ENCODE measurements at regions not wholly inside any gene's neighbourhood (a gene's known extent, or its start where the extent isn't known, plus 50 kb on each side); places are given as distances from the start of the nearest gene placed in this dataset.

GRCh38 chr5:57396701-57397100, 85.9 kb downstream of the ACTBL2 start:
- H3K9me3 Mint-ChIP-seq, result peaks cover 0 to 6% (median 2%) of the 10 kb centered on the region in 7 donors
- no peaks in the 10 kb centered on the region for H3K27me3 Mint-ChIP-seq (ENCODE audit: low read depth in 3 of 3)

DNA sequence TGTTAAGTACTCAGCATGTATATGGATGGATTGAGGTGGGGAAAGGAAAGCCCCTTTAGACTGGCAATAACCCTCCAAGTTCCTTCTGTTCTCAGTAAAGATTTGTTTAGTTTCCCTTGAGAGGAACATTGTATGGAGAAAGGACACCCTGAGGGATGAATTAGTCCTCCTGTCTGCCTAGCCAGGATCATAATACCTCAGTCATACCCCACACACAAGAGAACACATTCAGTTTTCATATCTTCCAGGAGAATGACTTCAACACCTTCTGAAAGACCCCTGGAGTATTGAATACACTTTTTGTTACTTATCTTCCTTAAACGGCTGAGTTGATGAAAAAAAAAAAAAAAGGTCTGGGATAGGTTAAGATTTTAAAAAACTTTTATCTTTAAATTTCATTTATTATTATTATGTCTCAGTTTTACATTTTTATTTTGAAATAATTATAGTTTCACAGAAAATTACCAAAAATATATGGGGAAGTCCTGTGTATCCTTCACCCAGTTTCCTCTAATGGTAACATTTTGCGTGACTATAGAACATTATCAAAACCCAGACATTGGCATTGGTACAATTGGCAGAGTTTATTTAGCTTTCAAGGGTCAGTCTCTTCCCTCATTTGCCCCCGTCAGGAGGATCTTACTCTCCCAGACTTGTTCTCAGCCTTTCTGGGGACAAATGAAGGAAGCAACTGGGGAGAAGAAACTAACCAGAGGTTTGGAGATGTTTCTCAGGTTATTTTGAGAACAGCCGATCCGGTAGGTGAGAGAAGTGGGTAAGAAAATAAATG, 88.0 kb downstream of the ACTBL2 start:
- Histone ChIP-seq H3K36me3 (replicated peaks in 1 of 2; ENCODE audit: control insufficient read depth in 1 of 2, insufficient read depth in 2 of 2, low read length in 2 of 2) (no peaks in the 10 kb centered on the region), H3K4me1 (ENCODE audit: control insufficient read depth in 1 of 2, insufficient read depth in 2 of 2, low read length in 2 of 2) (no peaks in the 10 kb centered on the region), H3K4me2 (replicated peaks; ENCODE audit: extremely low read depth, low read length, poor library complexity, severe bottlenecking) (no peak overlapping the region), H3K9me3 (replicated peaks in 1 of 2; ENCODE audit: control insufficient read depth in 1 of 2, insufficient read depth in 1 of 2, low read length in 2 of 2) (no peaks in the 10 kb centered on the region), H2AFZ (ENCODE audit: insufficient read depth, low read depth, low read length, poor library complexity, severe bottlenecking) (no peak overlapping the region), H3K4me3 (replicated peaks in 1 of 3; ENCODE audit: low read depth in 2 of 3, low read length in 3 of 3) (no peak overlapping the region), H3K27ac (ENCODE audit: low read depth in 1 of 2, low read length in 2 of 2) (no peak overlapping the region), H4K20me1 (ENCODE audit: insufficient read depth, low read length) (no peaks in the 10 kb centered on the region), H3K9ac (ENCODE audit: insufficient read depth, low read length, poor library complexity, severe bottlenecking) (no peak overlapping the region), H3K79me2 (ENCODE audit: insufficient read depth, low read length) (no peaks in the 10 kb centered on the region), H3K27me3 (ENCODE audit: control insufficient read depth in 2 of 2, insufficient read depth in 2 of 2, low read length in 2 of 2) (no peaks in the 10 kb centered on the region)
- no peaks in the 10 kb centered on the region for H3K36me3 Mint-ChIP-seq
- no peak overlapping the region for H3K4me3 Mint-ChIP-seq
- TF ChIP-seq, protein P1, sequence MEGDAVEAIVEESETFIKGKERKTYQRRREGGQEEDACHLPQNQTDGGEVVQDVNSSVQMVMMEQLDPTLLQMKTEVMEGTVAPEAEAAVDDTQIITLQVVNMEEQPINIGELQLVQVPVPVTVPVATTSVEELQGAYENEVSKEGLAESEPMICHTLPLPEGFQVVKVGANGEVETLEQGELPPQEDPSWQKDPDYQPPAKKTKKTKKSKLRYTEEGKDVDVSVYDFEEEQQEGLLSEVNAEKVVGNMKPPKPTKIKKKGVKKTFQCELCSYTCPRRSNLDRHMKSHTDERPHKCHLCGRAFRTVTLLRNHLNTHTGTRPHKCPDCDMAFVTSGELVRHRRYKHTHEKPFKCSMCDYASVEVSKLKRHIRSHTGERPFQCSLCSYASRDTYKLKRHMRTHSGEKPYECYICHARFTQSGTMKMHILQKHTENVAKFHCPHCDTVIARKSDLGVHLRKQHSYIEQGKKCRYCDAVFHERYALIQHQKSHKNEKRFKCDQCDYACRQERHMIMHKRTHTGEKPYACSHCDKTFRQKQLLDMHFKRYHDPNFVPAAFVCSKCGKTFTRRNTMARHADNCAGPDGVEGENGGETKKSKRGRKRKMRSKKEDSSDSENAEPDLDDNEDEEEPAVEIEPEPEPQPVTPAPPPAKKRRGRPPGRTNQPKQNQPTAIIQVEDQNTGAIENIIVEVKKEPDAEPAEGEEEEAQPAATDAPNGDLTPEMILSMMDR (IDR thresholded peaks at IDR 0.05), result no peak
- H3K27ac Mint-ChIP-seq, result no peak overlapping the region
- no CpG with 5 or more reads among the region's 5 CpGs for WGBS (ENCODE audit: insufficient coverage)
- DNase-seq, result no peak
- H3K27me3 Mint-ChIP-seq (ENCODE audit: low read depth in 3 of 3), result no peaks in the 10 kb centered on the region
- H3K4me1 Mint-ChIP-seq, result no peaks in the 10 kb centered on the region
- peaks cover 0 to 12% (median under 1%) of the 10 kb centered on the region in 7 donors for H3K9me3 Mint-ChIP-seq
- intact Hi-C loops (cut with micrococcal nuclease), result no loop called here

More at GRCh38 chr5:57396701-57397100, 85.9 kb downstream of the ACTBL2 start:
- H2AFZ ChIP-seq (ENCODE audit: insufficient read depth, low read depth, low read length, poor library complexity, severe bottlenecking), result no peak overlapping the region
- no peaks in the 10 kb centered on the region for H3K9me3 ChIP-seq (replicated peaks in 1 of 2; ENCODE audit: control insufficient read depth in 1 of 2, insufficient read depth in 1 of 2, low read length in 2 of 2)
- no peak overlapping the region for H3K9ac ChIP-seq (ENCODE audit: insufficient read depth, low read length, poor library complexity, severe bottlenecking)
- Mint-ChIP-seq H3K4me3 (no peak overlapping the region), H3K36me3 (no peaks in the 10 kb centered on the region), H3K27ac (no peak overlapping the region), H3K4me1 (no peaks in the 10 kb centered on the region)
- TF ChIP-seq, protein P1 (IDR thresholded peaks at IDR 0.05), result no peak
- intact Hi-C loops (cut with micrococcal nuclease), result no loop called here
- H3K4me2 ChIP-seq (replicated peaks; ENCODE audit: extremely low read depth, low read length, poor library complexity, severe bottlenecking), result no peak overlapping the region
- no peaks in the 10 kb centered on the region for H3K36me3 ChIP-seq (replicated peaks in 1 of 2; ENCODE audit: control insufficient read depth in 1 of 2, insufficient read depth in 2 of 2, low read length in 2 of 2)
- WGBS (ENCODE audit: insufficient coverage), result no CpG with 5 or more reads among the region's 3 CpGs
- no peak overlapping the region for H3K4me3 ChIP-seq (replicated peaks in 1 of 3; ENCODE audit: low read depth in 2 of 3, low read length in 3 of 3)
- no peaks in the 10 kb centered on the region for H4K20me1 ChIP-seq (ENCODE audit: insufficient read depth, low read length)
- no peaks in the 10 kb centered on the region for H3K79me2 ChIP-seq (ENCODE audit: insufficient read depth, low read length)
- H3K27ac ChIP-seq (ENCODE audit: low read depth in 1 of 2, low read length in 2 of 2), result no peak overlapping the region
- H3K4me1 ChIP-seq (ENCODE audit: control insufficient read depth in 1 of 2, insufficient read depth in 2 of 2, low read length in 2 of 2), result no peaks in the 10 kb centered on the region
- DNase-seq, result no peak
- no peaks in the 10 kb centered on the region for H3K27me3 ChIP-seq (ENCODE audit: control insufficient read depth in 2 of 2, insufficient read depth in 2 of 2, low read length in 2 of 2)
